OCI-LY1 (cell line): ENCODE measurements at regions not wholly inside any gene's neighbourhood (a gene's known extent, or its start where the extent isn't known, plus 50 kb on each side); places are given as distances from the start of the nearest gene placed in this dataset.

Experiments used
- EZH2 ChIP-seq: fragments of 200-600 bp; sonication (generic), shearing (Covaris generic); IDR thresholded peaks from 2 replicates; pipeline ENCODE4 v1.8.0; 2017; ENCODE audit warnings: borderline replicate concordance, mixed run types, mild to moderate bottlenecking, antibody characterized with exemption, low read length, moderate library complexity, mixed read lengths
- TF ChIP-seq, protein P1 (sequence below): fragments of 200-600 bp; sonication (generic), shearing (Covaris generic); IDR thresholded peaks from 2 replicates; pipeline ENCODE4 v1.5.1; 2017; ENCODE audit warnings: mild to moderate bottlenecking, antibody characterized with exemption, low read length, moderate library complexity, mixed read lengths

DNA sequence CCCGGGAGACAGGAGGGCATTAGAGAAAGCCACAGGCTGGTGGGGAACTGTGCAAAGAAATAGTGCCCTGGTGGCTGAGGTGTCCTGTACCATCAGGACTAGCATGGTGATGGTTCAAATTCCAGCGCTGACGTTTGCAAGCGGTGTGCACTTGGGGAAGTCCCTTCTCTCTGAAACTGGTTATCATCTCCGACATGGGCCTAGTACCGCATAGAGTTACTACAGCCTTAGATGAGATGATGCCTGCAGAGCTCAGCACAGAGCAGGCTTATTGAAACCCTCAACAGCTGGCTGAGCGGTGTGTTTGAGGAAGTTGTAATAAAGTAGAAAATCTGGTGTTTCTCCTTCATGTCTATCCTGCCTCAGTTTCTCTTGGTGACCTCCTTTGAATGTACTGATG is 136.7 kb upstream of the WSCD1 start:
- TF ChIP-seq, protein P1, sequence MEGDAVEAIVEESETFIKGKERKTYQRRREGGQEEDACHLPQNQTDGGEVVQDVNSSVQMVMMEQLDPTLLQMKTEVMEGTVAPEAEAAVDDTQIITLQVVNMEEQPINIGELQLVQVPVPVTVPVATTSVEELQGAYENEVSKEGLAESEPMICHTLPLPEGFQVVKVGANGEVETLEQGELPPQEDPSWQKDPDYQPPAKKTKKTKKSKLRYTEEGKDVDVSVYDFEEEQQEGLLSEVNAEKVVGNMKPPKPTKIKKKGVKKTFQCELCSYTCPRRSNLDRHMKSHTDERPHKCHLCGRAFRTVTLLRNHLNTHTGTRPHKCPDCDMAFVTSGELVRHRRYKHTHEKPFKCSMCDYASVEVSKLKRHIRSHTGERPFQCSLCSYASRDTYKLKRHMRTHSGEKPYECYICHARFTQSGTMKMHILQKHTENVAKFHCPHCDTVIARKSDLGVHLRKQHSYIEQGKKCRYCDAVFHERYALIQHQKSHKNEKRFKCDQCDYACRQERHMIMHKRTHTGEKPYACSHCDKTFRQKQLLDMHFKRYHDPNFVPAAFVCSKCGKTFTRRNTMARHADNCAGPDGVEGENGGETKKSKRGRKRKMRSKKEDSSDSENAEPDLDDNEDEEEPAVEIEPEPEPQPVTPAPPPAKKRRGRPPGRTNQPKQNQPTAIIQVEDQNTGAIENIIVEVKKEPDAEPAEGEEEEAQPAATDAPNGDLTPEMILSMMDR, result no peak
- no peak for TF ChIP-seq EZH2
